ENCODE measurements at regions not wholly inside any gene's neighbourhood (a gene's known extent, or its start where the extent isn't known, plus 50 kb on each side); places are given as distances from the start of the nearest gene placed in this dataset.

GRCh38 chr3:174336784-174337183 is 522.4 kb upstream of the NAALADL2 start:
- Histone ChIP-seq H3K4me1 (ENCODE audit: insufficient read depth, low read length) (peaks cover 28% of the 10 kb centered on the region), H3K4me3 (ENCODE audit: low read length) (no peak overlapping the region), H3K9me3 (ENCODE audit: low read depth, low read length) (no peaks in the 10 kb centered on the region), H3K27me3 (ENCODE audit: insufficient read depth, low read length) (no peaks in the 10 kb centered on the region)

GRCh38 chr3:174337227-174337626 is 521.9 kb upstream of the NAALADL2 start:
- Histone ChIP-seq H3K27me3 (ENCODE audit: insufficient read depth, low read length) (no peaks in the 10 kb centered on the region), H3K9me3 (ENCODE audit: low read depth, low read length) (no peaks in the 10 kb centered on the region), H3K4me3 (ENCODE audit: low read length) (no peak overlapping the region), H3K4me1 (ENCODE audit: insufficient read depth, low read length) (peaks cover 24% of the 10 kb centered on the region)

GRCh38 chr3:174340624-174341587 is 518.2 kb upstream of the NAALADL2 start:
- Histone ChIP-seq H3K27me3 (ENCODE audit: insufficient read depth, low read length) (no peaks in the 10 kb centered on the region), H3K9me3 (ENCODE audit: low read depth, low read length) (no peaks in the 10 kb centered on the region)

GRCh38 chr3:174342171-174342570 is 517.0 kb upstream of the NAALADL2 start:
- no peak overlapping the region for H3K4me3 ChIP-seq (ENCODE audit: low read length)
- H3K27me3 ChIP-seq (ENCODE audit: insufficient read depth, low read length): no peaks in the 10 kb centered on the region
- H3K4me1 ChIP-seq (ENCODE audit: insufficient read depth, low read length): peaks cover 10% of the 10 kb centered on the region
- no peaks in the 10 kb centered on the region for H3K9me3 ChIP-seq (ENCODE audit: low read depth, low read length)

More at GRCh38 chr3:174340624-174341587, 518.2 kb upstream of the NAALADL2 start:
- H3K4me1 ChIP-seq (ENCODE audit: insufficient read depth, low read length): peaks cover 19% of the 10 kb centered on the region
- no peak overlapping the region for H3K4me3 ChIP-seq (ENCODE audit: low read length)

GRCh38 chr3:174342941-174343501 is 516.1 kb upstream of the NAALADL2 start:
- Histone ChIP-seq H3K27me3 (ENCODE audit: insufficient read depth, low read length) (no peaks in the 10 kb centered on the region), H3K4me1 (ENCODE audit: insufficient read depth, low read length) (peaks cover 5% of the 10 kb centered on the region), H3K9me3 (ENCODE audit: low read depth, low read length) (no peaks in the 10 kb centered on the region), H3K4me3 (ENCODE audit: low read length) (no peak overlapping the region)

GRCh38 chr3:174346141-174346540 is 513.0 kb upstream of the NAALADL2 start:
- Histone ChIP-seq H3K27me3 (ENCODE audit: insufficient read depth, low read length) (no peaks in the 10 kb centered on the region), H3K4me3 (ENCODE audit: low read length) (no peak overlapping the region), H3K4me1 (ENCODE audit: insufficient read depth, low read length) (no peaks in the 10 kb centered on the region), H3K9me3 (ENCODE audit: low read depth, low read length) (no peaks in the 10 kb centered on the region)

GRCh38 chr3:174346571-174346970 is 512.6 kb upstream of the NAALADL2 start:
- Histone ChIP-seq H3K4me3 (ENCODE audit: low read length) (no peak overlapping the region), H3K4me1 (ENCODE audit: insufficient read depth, low read length) (no peaks in the 10 kb centered on the region), H3K27me3 (ENCODE audit: insufficient read depth, low read length) (no peaks in the 10 kb centered on the region), H3K9me3 (ENCODE audit: low read depth, low read length) (no peaks in the 10 kb centered on the region)

- no peaks in the 10 kb centered on the region for H3K27me3 ChIP-seq (ENCODE audit: insufficient read depth, low read length)
- H3K4me3 ChIP-seq (ENCODE audit: low read length): no peak overlapping the region
- no peaks in the 10 kb centered on the region for H3K4me1 ChIP-seq (ENCODE audit: insufficient read depth, low read length)
- H3K9me3 ChIP-seq (ENCODE audit: low read depth, low read length): no peaks in the 10 kb centered on the region
Observed at GRCh38 chr3:174347474-174348138, 511.5 kb upstream of the NAALADL2 start.

- H3K27me3 ChIP-seq (ENCODE audit: insufficient read depth, low read length): no peaks in the 10 kb centered on the region
- H3K9me3 ChIP-seq (ENCODE audit: low read depth, low read length): no peaks in the 10 kb centered on the region
- H3K4me1 ChIP-seq (ENCODE audit: insufficient read depth, low read length): no peaks in the 10 kb centered on the region
- H3K4me3 ChIP-seq (ENCODE audit: low read length): no peak overlapping the region
Observed at GRCh38 chr3:174352227-174352626, 506.9 kb upstream of the NAALADL2 start.

GRCh38 chr3:174355505-174355904 is 503.6 kb upstream of the NAALADL2 start:
- H3K27me3 ChIP-seq (ENCODE audit: insufficient read depth, low read length): no peaks in the 10 kb centered on the region

GRCh38 chr3:174356596-174356995 is 502.5 kb upstream of the NAALADL2 start:
- Histone ChIP-seq H3K4me1 (ENCODE audit: insufficient read depth, low read length) (no peaks in the 10 kb centered on the region), H3K4me3 (ENCODE audit: low read length) (no peak overlapping the region), H3K9me3 (ENCODE audit: low read depth, low read length) (no peaks in the 10 kb centered on the region), H3K27me3 (ENCODE audit: insufficient read depth, low read length) (no peaks in the 10 kb centered on the region)

More at GRCh38 chr3:174355505-174355904, 503.6 kb upstream of the NAALADL2 start:
- Histone ChIP-seq H3K4me1 (ENCODE audit: insufficient read depth, low read length) (no peaks in the 10 kb centered on the region), H3K4me3 (ENCODE audit: low read length) (no peak overlapping the region), H3K9me3 (ENCODE audit: low read depth, low read length) (no peaks in the 10 kb centered on the region)

- Histone ChIP-seq H3K4me3 (ENCODE audit: low read length) (no peak overlapping the region), H3K27me3 (ENCODE audit: insufficient read depth, low read length) (no peaks in the 10 kb centered on the region), H3K9me3 (ENCODE audit: low read depth, low read length) (no peaks in the 10 kb centered on the region), H3K4me1 (ENCODE audit: insufficient read depth, low read length) (no peaks in the 10 kb centered on the region)
Observed at GRCh38 chr3:174358252-174358651, 500.9 kb upstream of the NAALADL2 start.

- Histone ChIP-seq H3K27me3 (ENCODE audit: insufficient read depth, low read length) (no peaks in the 10 kb centered on the region), H3K4me3 (ENCODE audit: low read length) (no peak overlapping the region), H3K4me1 (ENCODE audit: insufficient read depth, low read length) (no peaks in the 10 kb centered on the region), H3K9me3 (ENCODE audit: low read depth, low read length) (no peaks in the 10 kb centered on the region)
Observed at GRCh38 chr3:174362556-174362955, 496.6 kb upstream of the NAALADL2 start.

GRCh38 chr3:174363256-174363655 is 495.9 kb upstream of the NAALADL2 start:
- no peaks in the 10 kb centered on the region for H3K4me1 ChIP-seq (ENCODE audit: insufficient read depth, low read length)
- no peaks in the 10 kb centered on the region for H3K9me3 ChIP-seq (ENCODE audit: low read depth, low read length)
- H3K4me3 ChIP-seq (ENCODE audit: low read length): no peak overlapping the region
- no peaks in the 10 kb centered on the region for H3K27me3 ChIP-seq (ENCODE audit: insufficient read depth, low read length)

- Histone ChIP-seq H3K9me3 (ENCODE audit: low read depth, low read length) (no peaks in the 10 kb centered on the region), H3K4me3 (ENCODE audit: low read length) (no peak overlapping the region), H3K27me3 (ENCODE audit: insufficient read depth, low read length) (no peaks in the 10 kb centered on the region), H3K4me1 (ENCODE audit: insufficient read depth, low read length) (no peaks in the 10 kb centered on the region)
Observed at GRCh38 chr3:174365796-174366195, 493.3 kb upstream of the NAALADL2 start.
